ENCODE measurements at regions not wholly inside any gene's neighbourhood (a gene's known extent, or its start where the extent isn't known, plus 50 kb on each side); places are given as distances from the start of the nearest gene placed in this dataset.
A peak's percentile ranks its signal among the peaks of the same experiment; 100 is the strongest.

DNA sequence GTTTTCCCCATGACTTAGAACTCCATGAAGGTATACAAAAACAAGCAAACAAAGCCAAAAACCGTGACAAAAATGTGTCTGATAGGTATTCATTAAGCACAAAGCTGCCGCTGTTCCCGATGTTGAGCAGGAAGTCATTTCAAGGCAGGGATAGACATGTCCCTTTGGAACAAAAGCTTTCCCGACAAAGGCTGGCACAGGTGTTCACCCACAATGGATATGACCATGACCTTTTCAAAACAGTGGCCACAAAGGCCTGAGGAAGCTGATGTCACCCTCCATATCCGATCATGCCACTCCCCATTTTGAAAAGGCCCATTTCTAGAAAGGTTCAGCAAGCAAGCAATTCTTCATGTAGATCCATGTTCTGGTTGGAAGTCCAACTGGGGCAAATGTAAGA lies 279.1 kb downstream of the BTG1 start:
- H3K36me3 Mint-ChIP-seq (ENCODE audit: insufficient read depth), result no peaks in the 10 kb centered on the region
- no peaks in the 10 kb centered on the region for H3K27me3 Mint-ChIP-seq
- H3K9me3 Mint-ChIP-seq, result peaks cover 0 to 2% of the 10 kb centered on the region in 2 donors
- peaks cover 15 to 17% of the 10 kb centered on the region in 2 donors for H3K4me1 Mint-ChIP-seq (ENCODE audit: low read depth in 2 of 2)
- DNase-seq (no peak), ATAC-seq (replicated peaks) (no peak)
- H3K4me3 Mint-ChIP-seq, result no peak overlapping the region
- H3K27ac Mint-ChIP-seq, result no peak overlapping the region

DNA sequence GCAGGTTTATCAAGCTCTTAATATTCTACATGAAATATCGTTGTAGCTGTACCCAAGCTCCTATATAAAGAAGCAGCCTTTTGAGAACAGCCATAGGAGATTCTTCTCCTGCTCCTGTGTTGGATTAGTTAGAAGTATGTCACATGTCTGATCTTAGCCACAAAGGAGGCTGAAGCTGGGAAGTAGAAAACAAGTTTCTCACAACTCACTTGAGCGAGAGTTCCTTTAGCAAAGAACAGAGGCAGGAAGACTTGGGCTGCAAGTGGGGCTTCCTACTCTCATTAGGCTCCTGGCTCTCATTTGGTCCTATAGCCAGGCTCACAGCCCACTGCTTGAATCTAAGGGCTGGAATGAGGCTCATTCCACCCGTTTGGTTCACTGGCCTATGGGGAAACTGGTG lies 281.9 kb downstream of the BTG1 start:
- H3K27me3 Mint-ChIP-seq, result no peaks in the 10 kb centered on the region
- ATAC-seq (replicated peaks) (no peak), DNase-seq (no peak)
- H3K27ac Mint-ChIP-seq, result no peak overlapping the region
- no peak overlapping the region for H3K4me3 Mint-ChIP-seq
- H3K9me3 Mint-ChIP-seq, result peaks cover 0 to 2% of the 10 kb centered on the region in 2 donors
- peaks cover 2 to 5% of the 10 kb centered on the region in 2 donors for H3K4me1 Mint-ChIP-seq (ENCODE audit: low read depth in 2 of 2)
- H3K36me3 Mint-ChIP-seq (ENCODE audit: insufficient read depth), result no peaks in the 10 kb centered on the region

DNA sequence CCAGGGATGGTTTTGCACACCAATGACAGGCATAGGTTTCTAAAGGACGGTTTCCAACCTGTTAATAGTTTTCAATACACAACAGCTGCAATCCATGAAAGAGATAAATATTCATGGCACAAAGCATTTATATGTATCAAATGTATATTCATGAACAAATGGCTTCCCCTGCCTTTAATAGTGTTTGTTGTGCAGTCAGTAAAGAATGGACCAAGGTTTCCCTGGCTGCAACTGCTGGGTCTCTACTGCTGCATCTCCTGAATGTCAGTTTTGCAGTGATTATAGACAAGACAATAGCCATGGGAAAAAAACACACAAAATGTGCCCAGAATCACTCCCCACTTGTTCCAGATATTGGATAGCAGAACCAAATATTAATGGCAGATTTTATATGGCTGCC lies 284.1 kb downstream of the BTG1 start:
- Mint-ChIP-seq H3K27me3 (no peaks in the 10 kb centered on the region), H3K4me3 (no peak overlapping the region), H3K4me1 (ENCODE audit: low read depth in 2 of 2) (peaks cover 4 to 5% of the 10 kb centered on the region in 2 donors), H3K9me3 (peaks cover 0 to 2% of the 10 kb centered on the region in 2 donors), H3K36me3 (ENCODE audit: insufficient read depth) (no peaks in the 10 kb centered on the region), H3K27ac (no peak overlapping the region)
- ATAC-seq (replicated peaks) (no peak), DNase-seq (no peak)

- H3K36me3 Mint-ChIP-seq (ENCODE audit: insufficient read depth), result no peaks in the 10 kb centered on the region
- no peak overlapping the region for H3K27ac Mint-ChIP-seq
- H3K4me1 Mint-ChIP-seq (ENCODE audit: low read depth in 2 of 2), result peaks cover 4 to 5% of the 10 kb centered on the region in 2 donors
- DNase-seq (no peak), ATAC-seq (replicated peaks) (no peak)
- no peaks in the 10 kb centered on the region for H3K27me3 Mint-ChIP-seq
- no peak overlapping the region for H3K4me3 Mint-ChIP-seq
- H3K9me3 Mint-ChIP-seq, result no peaks in the 10 kb centered on the region
Observed at GRCh38 chr12:91859347-91859746, 286.3 kb downstream of the BTG1 start.

GRCh38 chr12:91857813-91858542 lies 287.7 kb downstream of the BTG1 start:
- Mint-ChIP-seq H3K4me3 (no peak overlapping the region), H3K27me3 (no peaks in the 10 kb centered on the region), H3K9me3 (no peaks in the 10 kb centered on the region), H3K27ac (peak overlapping the region in 1 of 2 donors; percentile 74), H3K36me3 (ENCODE audit: insufficient read depth) (no peaks in the 10 kb centered on the region), H3K4me1 (ENCODE audit: low read depth in 2 of 2) (peaks cover 6 to 7% of the 10 kb centered on the region in 2 donors)
- DNase-seq (no peak), ATAC-seq (replicated peaks) (no peak)

GRCh38 chr12:91854725-91855124 lies 290.9 kb downstream of the BTG1 start:
- ATAC-seq (replicated peaks), result no peak

DNA sequence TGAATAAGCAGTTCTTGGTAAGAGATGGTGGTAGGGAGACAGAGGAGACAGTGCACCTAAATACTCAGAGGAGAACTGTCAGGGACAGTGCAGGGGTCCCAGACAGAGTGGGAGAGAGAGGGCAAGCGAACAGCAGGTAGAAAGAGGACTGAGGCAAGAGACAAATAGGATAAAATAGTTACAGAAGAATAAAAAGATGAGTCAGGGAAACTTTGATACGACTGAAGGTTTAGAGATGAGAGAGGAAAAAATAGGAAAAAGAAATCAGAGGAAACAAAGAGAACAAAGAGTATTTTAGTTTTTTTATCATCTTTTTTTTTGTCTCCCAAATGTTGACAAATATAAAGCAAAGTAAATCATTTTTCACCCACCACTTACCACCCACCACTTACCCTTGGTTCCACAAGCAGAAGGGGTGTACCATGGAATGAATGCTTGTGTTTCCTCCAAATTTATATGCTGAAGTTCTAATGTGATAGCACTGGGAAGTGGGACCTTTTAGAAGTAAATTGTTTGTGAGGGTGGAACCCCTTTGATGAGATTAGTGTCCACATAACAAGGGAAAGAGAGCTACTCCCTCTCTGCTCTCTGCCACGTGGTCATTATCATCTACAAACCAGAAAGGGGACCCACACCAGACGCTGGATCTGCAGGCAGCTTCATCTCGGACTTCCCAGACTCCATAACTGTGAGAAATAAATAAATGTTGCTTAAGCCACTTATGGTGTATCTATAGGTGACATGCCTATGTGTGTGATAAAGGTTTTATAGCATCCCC lies 292.1 kb downstream of the BTG1 start:
- peaks cover 14 to 21% of the 10 kb centered on the region in 2 donors for H3K4me1 Mint-ChIP-seq (ENCODE audit: low read depth in 2 of 2)
- ATAC-seq (replicated peaks), result no peak
- H3K36me3 Mint-ChIP-seq (ENCODE audit: insufficient read depth), result no peaks in the 10 kb centered on the region
- H3K4me3 Mint-ChIP-seq, result no peak overlapping the region
- H3K27ac Mint-ChIP-seq, result peak overlapping the region in 1 of 2 donors; percentile 4
- no peak for DNase-seq
- no peaks in the 10 kb centered on the region for H3K27me3 Mint-ChIP-seq
- H3K9me3 Mint-ChIP-seq, result no peaks in the 10 kb centered on the region

More at GRCh38 chr12:91854725-91855124, 290.9 kb downstream of the BTG1 start:
- Mint-ChIP-seq H3K9me3 (no peaks in the 10 kb centered on the region), H3K4me1 (ENCODE audit: low read depth in 2 of 2) (peaks cover 14 to 21% of the 10 kb centered on the region in 2 donors), H3K4me3 (no peak overlapping the region), H3K36me3 (ENCODE audit: insufficient read depth) (no peaks in the 10 kb centered on the region), H3K27me3 (no peaks in the 10 kb centered on the region), H3K27ac (peak overlapping the region in 1 of 2 donors; percentile 31)
- DNase-seq, result no peak

DNA sequence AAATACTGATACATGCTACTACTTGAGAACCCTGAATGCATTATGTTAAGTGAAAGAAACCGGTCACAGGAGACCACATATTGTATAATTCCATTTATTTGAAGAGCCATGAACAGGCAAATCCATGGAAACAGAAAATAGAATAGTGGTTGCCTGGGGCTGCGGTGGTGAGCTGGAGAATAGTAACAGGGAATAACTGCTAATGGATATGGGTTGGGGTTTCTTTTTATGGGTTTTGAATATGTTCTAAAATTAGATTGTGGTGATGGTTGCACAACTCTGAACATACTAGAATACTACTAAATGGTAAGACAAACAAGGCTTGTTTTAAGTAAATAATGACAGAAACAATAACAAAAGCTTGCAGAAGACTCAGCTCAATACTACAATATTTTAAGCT lies 293.0 kb downstream of the BTG1 start:
- Mint-ChIP-seq H3K27me3 (no peaks in the 10 kb centered on the region), H3K27ac (peak overlapping the region in 1 of 2 donors; percentile 21), H3K36me3 (ENCODE audit: insufficient read depth) (peaks cover under 1% of the 10 kb centered on the region), H3K9me3 (no peaks in the 10 kb centered on the region), H3K4me1 (ENCODE audit: low read depth in 2 of 2) (peaks cover 13 to 21% of the 10 kb centered on the region in 2 donors), H3K4me3 (no peak overlapping the region)
- ATAC-seq (replicated peaks), result peak; percentile 21
- no peak for DNase-seq

DNA sequence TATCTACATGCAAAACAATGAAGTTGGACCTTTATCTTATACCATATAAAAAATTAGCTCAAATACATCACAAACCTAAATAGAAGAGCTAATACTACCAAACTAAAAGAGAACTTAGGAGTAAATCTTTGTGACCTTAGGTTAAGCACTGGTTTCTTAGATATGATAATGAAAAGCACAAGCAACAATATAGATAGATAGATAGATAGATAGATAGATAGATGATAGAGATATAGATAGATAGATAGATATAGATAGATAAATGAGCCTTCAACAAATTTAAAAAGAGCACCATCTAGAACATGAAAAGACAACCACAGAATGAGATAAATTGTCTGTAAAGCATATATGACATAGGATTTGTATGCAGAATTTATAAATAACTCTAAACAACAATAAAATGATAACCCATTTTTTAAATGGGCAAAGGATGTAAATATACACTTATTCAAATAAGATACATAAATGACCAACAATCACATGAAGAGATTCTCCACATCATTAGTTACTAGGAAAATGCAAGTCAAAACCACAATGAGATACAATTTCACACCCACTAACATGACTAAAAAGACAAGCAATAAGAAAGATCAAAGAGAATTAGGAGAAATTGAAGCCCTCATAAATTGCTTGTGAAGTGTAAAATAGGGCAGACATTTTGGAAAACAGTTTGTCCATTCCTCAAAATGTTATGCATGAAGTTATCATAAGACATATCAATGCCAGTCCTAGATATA lies 293.7 kb downstream of the BTG1 start:
- Mint-ChIP-seq H3K27ac (peak overlapping the region; percentile 1 to 57), H3K36me3 (ENCODE audit: insufficient read depth) (peaks cover 3% of the 10 kb centered on the region), H3K9me3 (no peaks in the 10 kb centered on the region), H3K4me1 (ENCODE audit: low read depth in 2 of 2) (peaks cover 13 to 18% of the 10 kb centered on the region in 2 donors), H3K27me3 (no peaks in the 10 kb centered on the region), H3K4me3 (peak overlapping the region in 1 of 2 donors; percentile 1)
- peak; percentile 94 for ATAC-seq (replicated peaks)
- no peak for DNase-seq

DNA sequence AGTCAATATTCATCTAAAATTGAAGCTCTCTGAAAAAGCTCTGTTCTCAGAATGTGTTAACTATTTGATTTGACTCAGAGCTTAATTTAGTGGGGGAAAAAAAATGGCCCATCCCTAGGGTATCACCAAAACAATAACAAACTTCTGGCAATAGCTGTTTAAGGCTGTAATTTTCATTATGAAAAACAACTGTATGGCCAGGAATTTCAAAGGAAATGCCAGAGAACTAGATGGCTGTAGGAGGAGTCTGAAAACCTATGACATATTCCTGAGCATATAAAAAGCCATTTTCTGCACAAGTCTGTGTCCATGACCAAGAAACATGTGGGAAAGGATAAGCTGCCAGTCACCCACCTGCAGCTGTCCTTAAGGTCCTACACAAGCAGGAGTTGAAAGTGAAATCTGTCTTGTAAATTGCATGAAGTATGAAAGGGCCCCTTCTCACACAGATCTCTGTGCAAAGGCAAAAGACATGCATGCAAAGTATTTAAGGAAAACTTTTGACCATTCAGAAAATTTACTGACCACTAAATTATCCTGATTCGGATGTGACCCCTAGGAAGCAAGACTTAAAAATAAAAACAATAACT lies 299.1 kb downstream of the BTG1 start:
- H3K27ac Mint-ChIP-seq, result no peak overlapping the region

DNA sequence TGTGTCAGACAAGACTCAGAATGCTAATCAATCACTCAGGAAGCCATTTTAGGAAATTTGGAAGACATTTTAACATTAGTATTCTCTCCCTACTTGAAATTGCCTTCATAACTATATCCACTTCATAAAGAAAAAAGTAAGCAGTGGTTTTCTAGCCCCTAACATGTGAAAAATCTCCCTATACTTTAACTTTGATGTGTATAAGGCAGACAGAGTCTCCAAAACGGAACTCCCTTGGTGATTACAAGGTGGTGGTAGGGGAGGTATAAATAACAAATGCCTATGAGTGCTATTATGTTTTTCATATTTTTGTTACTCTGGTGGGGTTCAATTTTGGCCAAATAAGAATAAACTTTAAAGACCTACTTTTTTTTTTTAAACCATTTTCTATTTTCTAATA lies 300.3 kb downstream of the BTG1 start:
- Mint-ChIP-seq H3K4me3 (no peak overlapping the region), H3K9me3 (peaks cover 0 to 2% of the 10 kb centered on the region in 2 donors), H3K27ac (no peak overlapping the region), H3K27me3 (no peaks in the 10 kb centered on the region), H3K4me1 (ENCODE audit: low read depth in 2 of 2) (peaks cover 0 to 3% of the 10 kb centered on the region in 2 donors), H3K36me3 (ENCODE audit: insufficient read depth) (peaks cover 3% of the 10 kb centered on the region)
- ATAC-seq (replicated peaks) (no peak), DNase-seq (no peak)

More for the DNA sequence above, 299.1 kb downstream of the BTG1 start:
- Mint-ChIP-seq H3K9me3 (peaks cover 0 to 2% of the 10 kb centered on the region in 2 donors), H3K4me1 (ENCODE audit: low read depth in 2 of 2) (peaks cover 0 to 5% of the 10 kb centered on the region in 2 donors), H3K36me3 (ENCODE audit: insufficient read depth) (peaks cover 3% of the 10 kb centered on the region), H3K4me3 (no peak overlapping the region), H3K27me3 (no peaks in the 10 kb centered on the region)
- ATAC-seq (replicated peaks) (no peak), DNase-seq (no peak)

GRCh38 chr12:91841822-91842221 lies 303.8 kb downstream of the BTG1 start:
- peaks cover 2 to 6% of the 10 kb centered on the region in 2 donors for H3K4me1 Mint-ChIP-seq (ENCODE audit: low read depth in 2 of 2)
- H3K27ac Mint-ChIP-seq, result no peak overlapping the region
- DNase-seq (no peak), ATAC-seq (replicated peaks) (no peak)
- H3K9me3 Mint-ChIP-seq, result peaks cover 0 to 2% of the 10 kb centered on the region in 2 donors
- H3K4me3 Mint-ChIP-seq, result no peak overlapping the region
- H3K36me3 Mint-ChIP-seq (ENCODE audit: insufficient read depth), result no peaks in the 10 kb centered on the region
- no peaks in the 10 kb centered on the region for H3K27me3 Mint-ChIP-seq

- ATAC-seq (replicated peaks) (no peak), DNase-seq (no peak)
- Mint-ChIP-seq H3K27ac (peak overlapping the region in 1 of 2 donors; percentile 52), H3K27me3 (no peaks in the 10 kb centered on the region), H3K9me3 (no peaks in the 10 kb centered on the region), H3K36me3 (ENCODE audit: insufficient read depth) (no peaks in the 10 kb centered on the region), H3K4me1 (ENCODE audit: low read depth in 2 of 2) (peaks cover 5 to 10% of the 10 kb centered on the region in 2 donors), H3K4me3 (no peak overlapping the region)
Observed at GRCh38 chr12:91836696-91837095, 308.9 kb downstream of the BTG1 start.
